Embryonic facial prominence (tissue), 1 donor: ENCODE measurements at regions not wholly inside any gene's neighbourhood (a gene's known extent, or its start where the extent isn't known, plus 50 kb on each side); places are given as distances from the start of the nearest gene placed in this dataset.

ENCODE experiments used
- DNase-seq: peaks from one replicate; pipeline ENCODE4 v3.0.0-alpha.2; 2016; ENCODE audit errors: extremely low spot score

DNA sequence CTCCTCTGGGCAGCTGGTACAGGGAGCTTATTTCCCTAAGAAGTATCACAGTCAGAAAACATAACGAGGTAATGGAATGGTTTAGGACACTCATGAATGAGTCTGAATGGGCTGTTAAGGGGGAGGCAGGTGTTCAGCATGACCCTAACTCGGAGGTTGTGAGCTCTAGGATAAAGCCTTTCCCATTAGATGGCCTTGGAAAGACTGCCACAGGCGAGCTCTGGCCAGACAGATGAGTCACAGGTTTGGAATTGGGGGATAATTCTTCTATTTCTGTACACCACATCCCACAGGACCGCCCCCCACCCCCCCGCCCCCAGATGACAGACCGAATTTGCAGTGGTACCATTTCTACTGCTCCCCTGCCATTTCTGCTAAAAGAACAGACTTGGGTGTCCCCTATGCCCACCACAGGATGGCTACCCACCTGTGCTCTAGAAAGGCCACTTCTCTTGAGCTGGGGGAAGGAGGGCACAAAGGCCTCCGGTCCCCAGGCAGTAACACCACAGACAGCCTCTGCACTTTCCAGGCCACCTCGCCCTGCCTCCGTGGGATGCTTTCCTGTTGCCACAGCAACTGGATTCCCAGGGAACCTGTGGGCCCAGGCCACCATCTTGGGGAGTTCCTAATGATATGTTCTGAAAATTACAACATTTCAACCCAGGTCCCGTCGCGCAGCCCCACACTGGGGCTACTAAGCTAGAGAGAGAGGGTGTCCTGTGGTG lies 76.7 kb downstream of the TRIM29 start:
- DNase-seq: no peak

DNA sequence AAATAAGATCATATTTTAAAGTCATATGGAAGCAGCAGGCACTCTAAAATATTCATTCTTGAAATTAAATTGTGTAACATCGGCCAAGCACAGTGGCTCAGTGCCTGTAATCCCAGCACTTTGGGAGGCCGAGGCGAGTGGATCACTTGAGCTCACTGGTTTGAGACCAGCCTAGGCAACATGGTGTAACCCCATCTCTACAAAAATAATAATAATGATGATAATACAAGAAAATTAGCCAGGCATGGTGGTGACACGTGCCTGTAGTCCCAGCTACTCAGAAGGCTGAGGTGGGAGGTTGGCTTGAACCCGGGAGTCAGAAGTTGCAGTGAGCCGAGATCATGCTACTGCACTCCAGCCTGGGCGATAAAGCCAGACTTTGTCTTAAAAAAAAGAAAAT lies 77.4 kb downstream of the TRIM29 start:
- DNase-seq: no peak

DNA sequence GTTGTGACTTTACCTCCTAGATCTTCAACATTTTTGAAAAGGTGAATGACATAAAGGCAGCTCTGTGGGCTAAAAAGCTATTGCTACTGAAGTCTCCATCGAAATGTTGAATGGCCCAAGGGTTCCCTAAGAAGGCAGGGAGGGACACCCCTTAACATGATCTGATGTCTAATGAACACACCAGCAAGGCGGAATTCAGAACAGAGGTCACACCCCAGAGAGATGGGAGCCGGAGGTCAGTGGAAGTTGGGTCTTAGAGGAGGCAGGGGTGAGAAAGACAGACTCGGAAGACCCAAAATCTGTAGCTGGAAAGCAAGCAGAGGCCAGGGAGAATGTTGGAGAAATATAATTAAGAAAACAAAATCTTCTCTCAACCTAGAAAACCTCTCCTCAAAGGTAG lies 79.0 kb downstream of the TRIM29 start:
- no peak for DNase-seq

GRCh38 chr11:120057595-120058581 lies 80.0 kb downstream of the TRIM29 start:
- no peak for DNase-seq

- DNase-seq: no peak
Observed at GRCh38 chr11:120057028-120057330, 80.9 kb downstream of the TRIM29 start.

DNA sequence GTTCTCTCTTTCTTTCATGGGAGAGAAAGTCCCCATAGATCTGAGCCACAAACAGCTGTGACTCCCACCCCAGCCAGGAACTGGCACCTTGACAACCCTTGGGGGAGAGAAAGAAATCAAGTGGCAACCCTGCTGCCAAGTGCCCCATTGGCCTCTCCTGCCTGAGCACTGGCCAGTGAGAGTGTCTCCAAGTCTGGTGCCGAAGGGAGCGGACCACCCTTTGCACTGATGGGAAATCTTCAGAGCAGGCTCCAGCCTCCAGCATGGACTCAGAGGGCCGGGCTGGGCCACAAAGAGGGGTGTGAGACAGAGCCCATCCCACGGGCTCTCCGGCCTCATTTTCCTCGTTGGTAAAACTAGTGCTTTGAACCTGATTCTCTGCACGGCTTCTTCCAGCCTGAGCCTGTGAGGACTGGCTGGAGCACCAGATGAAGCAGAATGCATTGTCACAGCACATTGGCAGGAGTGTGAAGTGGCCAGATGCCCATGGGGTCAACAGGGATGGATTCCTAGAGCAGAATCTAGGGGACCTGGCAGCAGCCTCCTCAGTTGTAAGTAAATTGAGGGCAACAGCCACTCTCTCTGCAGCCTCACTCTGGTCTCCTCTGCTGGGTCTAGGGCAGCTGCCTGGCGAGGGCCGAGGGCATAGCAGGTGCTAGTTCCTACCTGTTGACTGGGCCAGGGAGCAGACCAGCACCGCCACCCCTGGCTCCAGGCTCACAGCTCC lies 81.4 kb downstream of the TRIM29 start:
- no peak for DNase-seq

DNA sequence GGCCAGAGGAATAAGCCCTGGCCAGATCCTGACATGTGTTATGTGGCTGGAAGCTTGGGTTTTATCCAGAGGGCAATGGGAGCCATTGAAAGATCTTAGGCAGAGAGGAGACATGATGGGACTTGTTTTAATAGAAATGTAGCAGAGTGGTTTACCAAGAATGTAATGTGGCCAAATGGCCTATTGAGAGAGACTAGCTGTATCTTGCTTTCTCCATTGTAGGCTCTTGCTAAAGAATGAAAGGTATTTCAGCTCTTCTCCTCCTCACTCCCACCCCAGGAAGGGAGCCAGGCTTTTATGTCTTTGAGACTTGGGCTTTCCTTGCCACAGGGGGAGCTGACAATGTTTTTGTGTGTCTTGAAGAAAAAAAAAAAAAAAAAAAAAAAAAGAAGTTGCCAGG lies 82.3 kb downstream of the TRIM29 start:
- no peak for DNase-seq

GRCh38 chr11:120054753-120055045 lies 83.2 kb downstream of the TRIM29 start:
- no peak for DNase-seq

DNA sequence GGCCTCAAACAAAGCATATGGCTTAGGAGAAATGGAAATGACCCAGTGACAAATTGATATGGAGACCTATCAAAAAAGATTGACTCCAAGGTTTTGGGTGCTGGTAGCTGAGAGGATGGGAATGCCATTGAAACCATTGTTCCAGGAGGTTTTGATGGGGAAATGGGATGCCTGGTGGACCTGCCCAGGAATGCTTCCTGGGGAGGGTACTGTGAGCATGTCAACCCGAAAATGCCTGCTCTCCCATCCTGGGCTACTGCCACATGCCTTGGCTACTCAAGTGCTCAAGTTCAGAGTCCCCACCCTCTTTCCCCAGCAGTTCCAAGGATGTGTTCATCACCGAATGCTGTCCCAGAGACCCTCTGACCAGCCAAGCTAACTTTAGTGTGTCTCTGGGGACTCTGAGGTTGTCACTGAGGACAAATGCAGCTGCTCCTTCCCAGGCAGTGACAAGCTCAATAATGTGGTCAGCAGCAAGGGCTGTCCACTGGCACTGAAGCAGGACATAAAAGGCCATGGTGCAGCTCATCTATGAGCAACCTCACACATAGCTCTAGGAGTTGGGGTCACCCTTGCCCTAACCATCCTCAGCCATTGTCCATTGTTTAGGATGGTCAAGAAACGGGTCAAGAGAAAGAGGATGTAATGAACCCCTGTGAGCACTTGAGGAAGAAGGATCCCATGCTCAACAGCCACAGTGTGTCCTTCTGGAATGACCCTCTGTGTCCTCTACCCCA lies 83.7 kb downstream of the TRIM29 start:
- DNase-seq: no peak

- DNase-seq: no peak
Observed at GRCh38 chr11:120052196-120052775, 85.6 kb downstream of the TRIM29 start.

GRCh38 chr11:120044011-120044675 lies 93.8 kb downstream of the TRIM29 start:
- DNase-seq: no peak

GRCh38 chr11:120043328-120043945 lies 94.5 kb downstream of the TRIM29 start:
- no peak for DNase-seq

DNA sequence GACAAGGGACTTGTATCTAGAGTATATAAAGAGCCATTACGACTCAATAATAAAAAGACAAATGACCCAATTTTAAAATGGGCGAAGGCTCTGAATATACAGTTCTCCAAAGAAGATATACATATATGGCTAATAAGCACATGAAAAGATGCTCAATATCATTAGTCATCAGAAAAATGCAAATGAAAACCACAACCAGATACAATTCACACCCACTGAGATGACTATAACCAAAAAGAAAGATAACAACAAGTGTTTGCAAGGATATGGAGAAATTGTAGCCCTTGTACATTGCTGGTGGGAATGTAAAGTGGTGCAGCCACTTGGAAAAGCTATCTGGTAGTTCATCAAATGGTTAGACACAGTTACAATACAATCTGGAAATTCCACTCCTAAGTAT lies 96.3 kb downstream of the TRIM29 start:
- no peak for DNase-seq

DNA sequence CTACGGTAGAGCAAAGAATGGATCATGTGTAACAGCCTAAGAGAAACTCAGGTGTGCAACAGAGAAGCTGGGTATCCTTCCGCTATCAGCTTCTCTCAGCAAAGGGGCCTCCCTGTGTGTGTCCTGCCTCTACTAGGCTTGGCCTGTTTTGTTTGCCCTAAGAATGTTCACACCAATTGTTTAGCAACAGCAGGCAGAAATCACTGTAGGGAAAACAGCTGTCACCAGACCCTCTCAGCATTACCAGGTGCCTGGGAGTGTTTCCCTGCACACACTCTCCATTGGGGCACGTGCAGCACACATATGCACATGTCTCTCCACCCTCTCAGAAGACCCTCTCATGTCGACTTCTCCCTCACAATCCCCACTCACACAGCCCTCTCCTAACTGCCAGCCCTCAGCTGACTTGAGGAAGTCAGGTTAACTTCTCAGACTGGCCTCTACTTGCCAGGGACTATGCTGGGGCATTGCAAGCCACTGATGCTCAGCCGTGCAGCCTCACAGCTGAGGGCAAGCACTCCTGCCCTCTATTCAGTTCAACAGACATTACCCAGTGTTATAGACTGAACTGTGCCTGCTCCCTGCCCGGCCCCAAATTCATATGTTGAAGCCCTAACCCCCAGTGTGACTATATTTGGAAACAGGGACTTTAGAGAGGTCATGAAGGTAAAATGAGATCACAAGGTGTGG lies 97.6 kb downstream of the TRIM29 start:
- DNase-seq: no peak

- no peak for DNase-seq
Observed at GRCh38 chr11:120039039-120039438, 98.9 kb downstream of the TRIM29 start.

- no peak for DNase-seq
Observed at GRCh38 chr11:120037111-120037510, 100.8 kb downstream of the TRIM29 start.

- DNase-seq: no peak
Observed at GRCh38 chr11:120035756-120036155, 102.2 kb downstream of the TRIM29 start.

GRCh38 chr11:120034881-120035630 lies 102.9 kb downstream of the TRIM29 start:
- no peak for DNase-seq

DNA sequence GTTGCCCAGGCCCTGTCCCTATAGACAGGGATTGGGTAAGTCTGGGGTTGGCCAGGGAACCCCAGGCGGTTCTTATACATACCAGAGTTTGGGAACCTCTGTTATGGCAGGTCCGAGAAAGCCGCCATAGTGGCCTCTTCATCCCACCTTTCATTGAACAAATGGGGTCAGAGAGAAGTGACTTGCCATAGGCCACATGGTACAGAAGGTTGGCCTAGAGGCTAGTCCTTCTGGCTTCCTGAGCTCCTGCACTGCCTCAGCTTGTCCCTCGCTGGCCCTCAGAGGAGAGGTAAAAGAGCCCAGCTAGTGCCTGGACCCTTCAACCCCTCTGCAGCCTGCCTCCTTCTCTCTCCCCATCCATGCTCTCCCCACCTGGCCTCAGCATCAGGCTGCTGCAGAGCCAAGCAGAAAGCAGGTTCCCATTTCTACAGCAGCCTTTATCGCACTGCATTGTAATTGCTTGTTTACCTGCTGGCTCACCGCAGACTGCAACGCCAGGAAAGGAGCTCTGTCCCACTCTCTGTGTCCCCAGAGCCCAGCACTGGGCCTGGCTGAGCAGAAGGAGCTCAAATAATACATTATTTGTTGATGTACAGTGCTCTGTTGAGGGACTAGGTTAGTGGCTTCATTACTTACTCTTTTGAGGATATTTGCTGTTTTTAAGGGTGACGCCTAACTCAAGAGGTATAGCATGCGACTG lies 103.6 kb downstream of the TRIM29 start:
- no peak for DNase-seq
